Keratinocyte (primary cell): ENCODE measurements at regions not wholly inside any gene's neighbourhood (a gene's known extent, or its start where the extent isn't known, plus 50 kb on each side); places are given as distances from the start of the nearest gene placed in this dataset.

Experiments
- DNase-seq: peaks from one replicate; pipeline ENCODE4 v3.0.0-alpha.2; 2011; ENCODE audit warnings: low read depth, missing footprints, low spot score
- FAIRE-seq: peaks from 2 replicates; lab custom pipeline; 2011; peaks lifted over from hg19 to GRCh38; lab: Jason Lieb, UNC
- H2AFZ ChIP-seq: 2 replicates; pipeline ENCODE4 v1.6.0; 2012; ENCODE audit warnings: low read length, control low read depth, inconsistent platforms; ENCODE audit not compliant: control insufficient read depth
- H3K27ac ChIP-seq: 2 replicates; pipeline ENCODE4 v1.5.1; 2011; ENCODE audit warnings: low read length; ENCODE audit not compliant: control insufficient read depth, insufficient read depth
- H3K27me3 ChIP-seq: 3 replicates; pipeline ENCODE4 v1.6.0; 2011; ENCODE audit warnings: low read length; ENCODE audit not compliant: control insufficient read depth, insufficient read depth; ENCODE audit errors: extremely low read depth
- H3K36me3 ChIP-seq, 2 experiments: 2 replicates in 1 of 2; 3 replicates in 1 of 2; pipeline ENCODE4 v1.5.1; 2011; ENCODE audit warnings: low read length in 2 of 2, mild to moderate bottlenecking in 1 of 2; ENCODE audit not compliant: control insufficient read depth in 2 of 2, insufficient read depth in 2 of 2; ENCODE audit errors: extremely low read depth in 1 of 2
- H3K4me1 ChIP-seq: 3 replicates; pipeline ENCODE4 v1.5.1; 2011; ENCODE audit warnings: low read length; ENCODE audit not compliant: control insufficient read depth, insufficient read depth; ENCODE audit errors: extremely low read depth
- H3K4me2 ChIP-seq: 3 replicates; pipeline ENCODE4 v1.6.0; 2011; ENCODE audit warnings: low read depth, low read length; ENCODE audit not compliant: control insufficient read depth, insufficient read depth; ENCODE audit errors: extremely low read depth
- H3K4me3 ChIP-seq, 3 experiments: fragments of 200-600 bp in 1 of 3; sonication (generic) in 1 of 3; 2 replicates in 2 of 3; 3 replicates in 1 of 3; pipeline ENCODE4 v1.5.1; 2011 to 2016; ENCODE audit warnings: low read length in 3 of 3, mild to moderate bottlenecking in 3 of 3, control low read depth in 2 of 3, inconsistent platforms in 1 of 3, low read depth in 1 of 3, mixed read lengths in 1 of 3, mixed run types in 1 of 3, moderate library complexity in 1 of 3; ENCODE audit not compliant: control insufficient read depth in 2 of 3, insufficient read depth in 2 of 3; ENCODE audit errors: extremely low read depth in 1 of 3
- H3K79me2 ChIP-seq: 2 replicates; pipeline ENCODE4 v1.6.0; 2012; ENCODE audit warnings: low read length; ENCODE audit not compliant: control insufficient read depth, insufficient read depth
- H3K9ac ChIP-seq: 3 replicates; pipeline ENCODE4 v1.6.0; 2011; ENCODE audit warnings: low read length; ENCODE audit not compliant: control insufficient read depth, insufficient read depth; ENCODE audit errors: extremely low read depth
- H3K9me1 ChIP-seq: 3 replicates; pipeline ENCODE4 v1.6.0; 2011; ENCODE audit warnings: low read length; ENCODE audit not compliant: control insufficient read depth, insufficient read depth; ENCODE audit errors: extremely low read depth
- H3K9me3 ChIP-seq: 2 replicates; pipeline ENCODE4 v1.5.1; 2012; ENCODE audit warnings: low read depth, low read length; ENCODE audit not compliant: control insufficient read depth
- H4K20me1 ChIP-seq: 3 replicates; pipeline ENCODE4 v1.6.0; 2011; ENCODE audit warnings: low read length; ENCODE audit not compliant: control insufficient read depth, insufficient read depth; ENCODE audit errors: extremely low read depth
- CTCF ChIP-seq, 3 experiments: IDR thresholded peaks in 1 of 3; conservative IDR thresholded peaks in 1 of 3; optimal IDR thresholded peaks in 1 of 3; 2 replicates in 2 of 3; 3 replicates in 1 of 3; pipeline versions ENCODE3 to v1.5.1; 2011; ENCODE audit warnings: low read length in 3 of 3, mild to moderate bottlenecking in 3 of 3, moderate library complexity in 2 of 3, control low read depth in 1 of 3, inconsistent platforms in 1 of 3; ENCODE audit not compliant: insufficient read depth in 2 of 3; ENCODE audit errors: extremely low read depth in 1 of 3
- EZH2 ChIP-seq: IDR thresholded peaks from one replicate; pipeline ENCODE4 v1.6.1; 2012; ENCODE audit warnings: inconsistent platforms, mild to moderate bottlenecking, low read length, moderate library complexity
- dilution Hi-C: fragments of 300-500 bp; cut with MboI; formaldehyde crosslinking; loops from one replicate; pipeline ENCODE4 v1.7.0; 2020; ENCODE audit warnings: low sequenced_read_pairs; ENCODE audit not compliant: extremely low pct_ligation_motif_present

DNA sequence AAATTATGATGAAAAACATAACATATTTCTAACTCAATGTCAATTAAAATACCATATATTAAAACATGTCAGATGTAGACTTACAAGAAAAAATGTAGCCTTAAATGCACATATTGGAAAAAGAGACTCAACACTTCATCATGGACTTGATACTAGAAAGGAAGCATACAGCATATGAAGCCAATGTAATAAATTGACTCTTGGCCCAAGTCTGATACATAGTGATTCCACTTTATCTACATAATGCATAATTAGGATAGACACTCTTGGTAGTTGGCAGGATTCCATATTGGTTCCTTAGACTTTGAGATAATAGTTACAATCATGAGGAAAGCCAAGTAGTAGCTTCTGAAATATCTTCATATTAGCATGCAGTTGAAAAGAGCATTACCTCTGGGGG lies 1067.0 kb downstream of the PCDH17 start:
- no peak overlapping the region for H3K27ac ChIP-seq
- no peak overlapping the region for H2AFZ ChIP-seq
- H3K4me3 ChIP-seq: no peak overlapping the region
- no peaks in the 10 kb centered on the region for H3K36me3 ChIP-seq
- dilution Hi-C loops: no loop called here
- no peak overlapping the region for H3K9ac ChIP-seq
- no peaks in the 10 kb centered on the region for H3K27me3 ChIP-seq
- H3K79me2 ChIP-seq: no peaks in the 10 kb centered on the region
- H3K4me2 ChIP-seq: no peak overlapping the region
- FAIRE-seq (no peak), DNase-seq (no peak)
- H3K9me3 ChIP-seq: no peaks in the 10 kb centered on the region
- no peaks in the 10 kb centered on the region for H3K9me1 ChIP-seq
- no peaks in the 10 kb centered on the region for H3K4me1 ChIP-seq
- TF ChIP-seq CTCF (optimal IDR thresholded peaks at IDR 0.05 in 1 of 3, IDR thresholded peaks at IDR 0.05 in 1 of 3, conservative IDR thresholded peaks at IDR 0.05 in 1 of 3; ENCODE audit: extremely low read depth in 1 of 3, insufficient read depth in 2 of 3, low read length in 3 of 3): no peak
- no peak for TF ChIP-seq EZH2
- no peaks in the 10 kb centered on the region for H4K20me1 ChIP-seq

GRCh38 chr13:58704953-58705352 lies 1073.4 kb downstream of the PCDH17 start:
- FAIRE-seq: no peak

More at GRCh38 chr13:58704953-58705352, 1073.4 kb downstream of the PCDH17 start:
- Histone ChIP-seq H4K20me1 (no peaks in the 10 kb centered on the region), H3K4me1 (no peaks in the 10 kb centered on the region), H3K9me1 (no peaks in the 10 kb centered on the region), H2AFZ (no peak overlapping the region), H3K79me2 (no peaks in the 10 kb centered on the region), H3K4me2 (no peak overlapping the region), H3K4me3 (no peak overlapping the region), H3K9ac (no peak overlapping the region), H3K36me3 (no peaks in the 10 kb centered on the region), H3K9me3 (no peaks in the 10 kb centered on the region), H3K27me3 (no peaks in the 10 kb centered on the region), H3K27ac (no peak overlapping the region)
- no peak for DNase-seq
- TF ChIP-seq CTCF (optimal IDR thresholded peaks at IDR 0.05 in 1 of 3, IDR thresholded peaks at IDR 0.05 in 1 of 3, conservative IDR thresholded peaks at IDR 0.05 in 1 of 3; ENCODE audit: extremely low read depth in 1 of 3, insufficient read depth in 2 of 3, low read length in 3 of 3) (no peak), EZH2 (no peak)
- dilution Hi-C loops: no loop called here
